ENCODE measurements at regions not wholly inside any gene's neighbourhood (a gene's known extent, or its start where the extent isn't known, plus 50 kb on each side); places are given as distances from the start of the nearest gene placed in this dataset.

DNA sequence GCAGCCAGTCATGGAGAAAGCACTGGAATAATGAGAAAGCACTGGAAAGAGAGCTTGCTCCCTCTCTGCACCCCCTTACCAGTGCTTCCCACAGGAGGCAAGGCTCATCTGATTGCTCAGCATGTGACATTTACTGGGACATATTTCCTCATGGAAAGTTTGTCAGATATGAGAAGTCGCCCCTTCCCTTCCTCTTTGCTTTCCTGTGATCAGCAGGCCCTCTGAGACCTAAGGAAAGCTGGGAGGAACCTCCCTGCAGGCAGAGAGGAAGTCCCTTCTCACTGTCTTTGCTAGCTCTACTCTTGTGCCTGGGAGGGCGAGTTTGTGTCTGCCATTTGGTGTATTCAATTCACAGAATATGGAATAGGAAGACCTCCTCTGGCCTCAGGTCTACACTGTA, 283.8 kb downstream of the ALDH8A1 start:
- Histone ChIP-seq H2AFZ (ENCODE audit: low read depth, low read length) (no peak overlapping the region), H3K27me3 (ENCODE audit: control insufficient read depth in 1 of 2, insufficient read depth in 1 of 2, low read length in 2 of 2) (no peaks in the 10 kb centered on the region), H3K9ac (ENCODE audit: low read length) (no peak overlapping the region), H3K4me2 (ENCODE audit: low read length, poor library complexity, severe bottlenecking) (no peak overlapping the region), H3K4me3 (ENCODE audit: insufficient read depth in 1 of 2, low read depth in 1 of 2, low read length in 2 of 2) (no peak overlapping the region), H2BK120ac (ENCODE audit: low read depth, low read length) (no peak overlapping the region), H2BK12ac (ENCODE audit: low read length in 2 of 2) (no peak overlapping the region), H4K91ac (ENCODE audit: low read length) (peak overlapping the region; percentile 39), H2BK15ac (ENCODE audit: low read depth, poor library complexity, severe bottlenecking) (no peak overlapping the region), H3K27ac (ENCODE audit: low read length, poor library complexity, severe bottlenecking) (no peak overlapping the region), H3K79me1 (replicated peaks; ENCODE audit: low read length, poor library complexity, severe bottlenecking) (no peaks in the 10 kb centered on the region), H3K4me1 (ENCODE audit: control insufficient read depth, insufficient read depth, low read depth, low read length) (peaks cover 5% of the 10 kb centered on the region), H3K4ac (ENCODE audit: low read depth in 1 of 2, low read length in 2 of 2) (no peak overlapping the region), H3K9me3 (ENCODE audit: control insufficient read depth, low read length) (no peaks in the 10 kb centered on the region), H4K8ac (ENCODE audit: low read length) (peak overlapping the region; percentile 12), H3K14ac (ENCODE audit: low read length in 2 of 2) (no peak overlapping the region), H2AK5ac (ENCODE audit: low read length, severe bottlenecking) (peak overlapping the region; percentile 36), H3K36me3 (ENCODE audit: control insufficient read depth in 1 of 2, insufficient read depth in 2 of 2, low read depth in 1 of 2, low read length in 2 of 2) (no peaks in the 10 kb centered on the region), H2BK5ac (ENCODE audit: low read depth, low read length, poor library complexity, severe bottlenecking) (no peak overlapping the region), H3K18ac (ENCODE audit: low read depth in 1 of 2, low read length in 2 of 2) (peak overlapping the region; percentile 14 to 25), H3K23ac (ENCODE audit: low read length in 2 of 2) (no peak overlapping the region)
- peak; percentile 20 for DNase-seq
- WGBS: 100% methylated on average over 2 of the region's 2 CpGs

DNA sequence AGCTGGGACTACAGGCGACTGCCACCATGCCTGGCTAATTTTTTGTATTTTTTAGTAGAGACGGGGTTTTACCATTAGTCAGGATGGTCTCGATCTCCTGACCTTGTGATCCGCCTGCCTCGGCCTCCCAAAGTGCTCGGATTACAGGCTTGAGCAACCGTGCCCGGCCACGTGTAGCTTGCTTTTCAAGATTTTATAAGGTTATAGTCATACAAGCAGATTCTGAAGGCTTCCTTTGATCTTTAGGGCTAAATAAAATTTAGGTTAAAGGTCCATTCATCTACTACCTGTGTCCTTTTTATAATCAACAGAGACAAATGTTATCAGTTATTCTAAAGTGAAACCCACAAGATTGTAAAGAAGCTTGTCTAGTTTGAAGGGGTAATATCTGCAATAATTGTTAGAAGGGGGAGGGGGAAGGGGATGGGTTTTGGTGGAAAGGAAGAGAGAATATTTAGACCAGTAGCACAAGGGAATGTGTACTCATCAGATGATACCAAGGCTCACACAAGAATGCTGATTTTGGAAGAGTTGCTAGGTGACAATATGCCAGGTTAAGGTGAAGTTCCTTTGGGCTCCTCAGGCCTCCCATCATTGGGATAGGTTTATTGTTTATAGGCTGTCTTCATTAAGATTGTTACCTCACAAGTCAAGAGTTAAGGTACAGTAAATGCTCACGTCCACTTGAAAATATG, 284.7 kb downstream of the ALDH8A1 start:
- Histone ChIP-seq H3K4me1 (ENCODE audit: control insufficient read depth, insufficient read depth, low read depth, low read length) (peaks cover 5% of the 10 kb centered on the region), H2BK120ac (ENCODE audit: low read depth, low read length) (no peak overlapping the region), H3K79me1 (replicated peaks; ENCODE audit: low read length, poor library complexity, severe bottlenecking) (no peaks in the 10 kb centered on the region), H2BK12ac (ENCODE audit: low read length in 2 of 2) (no peak overlapping the region), H3K14ac (ENCODE audit: low read length in 2 of 2) (no peak overlapping the region), H2AFZ (ENCODE audit: low read depth, low read length) (no peak overlapping the region), H3K23ac (ENCODE audit: low read length in 2 of 2) (no peak overlapping the region), H3K9me3 (ENCODE audit: control insufficient read depth, low read length) (no peaks in the 10 kb centered on the region), H2BK5ac (ENCODE audit: low read depth, low read length, poor library complexity, severe bottlenecking) (no peak overlapping the region), H3K9ac (ENCODE audit: low read length) (no peak overlapping the region), H3K4me3 (ENCODE audit: insufficient read depth in 1 of 2, low read depth in 1 of 2, low read length in 2 of 2) (no peak overlapping the region), H3K36me3 (ENCODE audit: control insufficient read depth in 1 of 2, insufficient read depth in 2 of 2, low read depth in 1 of 2, low read length in 2 of 2) (no peaks in the 10 kb centered on the region), H3K18ac (ENCODE audit: low read depth in 1 of 2, low read length in 2 of 2) (no peak overlapping the region), H2AK5ac (ENCODE audit: low read length, severe bottlenecking) (no peak overlapping the region), H4K91ac (ENCODE audit: low read length) (no peak overlapping the region), H2BK15ac (ENCODE audit: low read depth, poor library complexity, severe bottlenecking) (no peak overlapping the region), H3K27ac (ENCODE audit: low read length, poor library complexity, severe bottlenecking) (no peak overlapping the region), H3K27me3 (ENCODE audit: control insufficient read depth in 1 of 2, insufficient read depth in 1 of 2, low read length in 2 of 2) (no peaks in the 10 kb centered on the region), H3K4me2 (ENCODE audit: low read length, poor library complexity, severe bottlenecking) (no peak overlapping the region), H3K4ac (ENCODE audit: low read depth in 1 of 2, low read length in 2 of 2) (no peak overlapping the region), H4K8ac (ENCODE audit: low read length) (no peak overlapping the region)
- WGBS: 96% methylated on average over 8 of the region's 10 CpGs
- no peak for DNase-seq

DNA sequence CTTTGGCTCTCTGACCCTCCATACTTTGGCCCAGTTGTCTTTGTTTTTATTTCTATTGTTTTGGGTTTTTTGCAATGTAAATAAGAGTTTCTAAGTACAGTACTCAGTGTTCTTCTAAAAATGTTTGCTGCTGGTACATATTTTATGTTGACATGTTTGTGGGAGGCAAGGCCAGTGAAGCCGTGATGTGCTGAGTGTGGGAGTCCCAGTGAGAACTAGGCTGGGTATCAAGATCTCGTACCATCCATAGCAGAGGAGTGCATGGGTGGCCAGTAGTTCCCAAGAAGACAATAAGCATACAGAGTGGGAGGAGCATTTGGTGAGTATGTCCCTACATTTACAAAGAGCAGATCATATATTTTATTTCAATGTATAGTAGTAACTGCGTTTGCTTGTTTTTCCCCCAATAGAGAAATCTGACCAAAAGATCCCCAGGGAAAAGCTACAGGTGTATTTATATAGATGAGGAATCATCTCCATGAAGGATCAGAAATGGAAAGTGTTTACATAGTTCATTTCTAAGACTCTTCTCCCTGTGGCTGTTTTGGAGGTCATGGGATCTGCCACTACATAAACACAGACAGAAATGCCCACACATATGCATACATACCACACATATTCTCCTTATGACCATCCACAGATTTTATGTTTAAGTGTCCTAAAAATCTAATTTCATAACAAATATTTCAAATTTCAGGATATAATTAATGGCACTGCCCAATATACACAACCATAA, 285.9 kb downstream of the ALDH8A1 start:
- WGBS: 74% methylated on average over 2 of the region's 3 CpGs
- no peak overlapping the region for H3K9ac ChIP-seq (ENCODE audit: low read length)
- no peaks in the 10 kb centered on the region for H3K36me3 ChIP-seq (ENCODE audit: control insufficient read depth in 1 of 2, insufficient read depth in 2 of 2, low read depth in 1 of 2, low read length in 2 of 2)
- no peaks in the 10 kb centered on the region for H3K27me3 ChIP-seq (ENCODE audit: control insufficient read depth in 1 of 2, insufficient read depth in 1 of 2, low read length in 2 of 2)
- H2BK15ac ChIP-seq (ENCODE audit: low read depth, poor library complexity, severe bottlenecking): no peak overlapping the region
- no peak overlapping the region for H4K91ac ChIP-seq (ENCODE audit: low read length)
- H3K4me3 ChIP-seq (ENCODE audit: insufficient read depth in 1 of 2, low read depth in 1 of 2, low read length in 2 of 2): no peak overlapping the region
- H2AK5ac ChIP-seq (ENCODE audit: low read length, severe bottlenecking): peak overlapping the region; percentile 33
- H3K27ac ChIP-seq (ENCODE audit: low read length, poor library complexity, severe bottlenecking): no peak overlapping the region
- no peak overlapping the region for H3K4ac ChIP-seq (ENCODE audit: low read depth in 1 of 2, low read length in 2 of 2)
- H3K14ac ChIP-seq (ENCODE audit: low read length in 2 of 2): no peak overlapping the region
- H2AFZ ChIP-seq (ENCODE audit: low read depth, low read length): no peak overlapping the region
- H2BK5ac ChIP-seq (ENCODE audit: low read depth, low read length, poor library complexity, severe bottlenecking): no peak overlapping the region
- H3K79me1 ChIP-seq (replicated peaks; ENCODE audit: low read length, poor library complexity, severe bottlenecking): no peaks in the 10 kb centered on the region
- peak overlapping the region in 1 of 2 experiments; percentile 77 for H2BK12ac ChIP-seq (ENCODE audit: low read length in 2 of 2)
- H3K4me1 ChIP-seq (ENCODE audit: control insufficient read depth, insufficient read depth, low read depth, low read length): peaks cover 5% of the 10 kb centered on the region
- no peak overlapping the region for H3K4me2 ChIP-seq (ENCODE audit: low read length, poor library complexity, severe bottlenecking)
- no peak overlapping the region for H3K23ac ChIP-seq (ENCODE audit: low read length in 2 of 2)
- no peak overlapping the region for H4K8ac ChIP-seq (ENCODE audit: low read length)
- peak; percentile 40 for DNase-seq
- H3K18ac ChIP-seq (ENCODE audit: low read depth in 1 of 2, low read length in 2 of 2): no peak overlapping the region
- no peak overlapping the region for H2BK120ac ChIP-seq (ENCODE audit: low read depth, low read length)
- H3K9me3 ChIP-seq (ENCODE audit: control insufficient read depth, low read length): no peaks in the 10 kb centered on the region

- H2BK5ac ChIP-seq (ENCODE audit: low read depth, low read length, poor library complexity, severe bottlenecking): no peak overlapping the region
- no peaks in the 10 kb centered on the region for H3K79me1 ChIP-seq (replicated peaks; ENCODE audit: low read length, poor library complexity, severe bottlenecking)
- H2BK15ac ChIP-seq (ENCODE audit: low read depth, poor library complexity, severe bottlenecking): no peak overlapping the region
- H2AK5ac ChIP-seq (ENCODE audit: low read length, severe bottlenecking): peak overlapping the region; percentile 5
- no peak overlapping the region for H3K4me2 ChIP-seq (ENCODE audit: low read length, poor library complexity, severe bottlenecking)
- 90% methylated on average over 4 of the region's 4 CpGs for WGBS
- H4K8ac ChIP-seq (ENCODE audit: low read length): no peak overlapping the region
- peak overlapping the region in 1 of 2 experiments; percentile 35 for H3K4ac ChIP-seq (ENCODE audit: low read depth in 1 of 2, low read length in 2 of 2)
- no peaks in the 10 kb centered on the region for H3K9me3 ChIP-seq (ENCODE audit: control insufficient read depth, low read length)
- H4K91ac ChIP-seq (ENCODE audit: low read length): no peak overlapping the region
- H3K36me3 ChIP-seq (ENCODE audit: control insufficient read depth in 1 of 2, insufficient read depth in 2 of 2, low read depth in 1 of 2, low read length in 2 of 2): no peaks in the 10 kb centered on the region
- no peak overlapping the region for H3K23ac ChIP-seq (ENCODE audit: low read length in 2 of 2)
- H3K27ac ChIP-seq (ENCODE audit: low read length, poor library complexity, severe bottlenecking): no peak overlapping the region
- H3K27me3 ChIP-seq (ENCODE audit: control insufficient read depth in 1 of 2, insufficient read depth in 1 of 2, low read length in 2 of 2): no peaks in the 10 kb centered on the region
- H3K9ac ChIP-seq (ENCODE audit: low read length): no peak overlapping the region
- no peak overlapping the region for H2BK120ac ChIP-seq (ENCODE audit: low read depth, low read length)
- no peak overlapping the region for H3K4me3 ChIP-seq (ENCODE audit: insufficient read depth in 1 of 2, low read depth in 1 of 2, low read length in 2 of 2)
- H2AFZ ChIP-seq (ENCODE audit: low read depth, low read length): no peak overlapping the region
- peaks cover 5% of the 10 kb centered on the region for H3K4me1 ChIP-seq (ENCODE audit: control insufficient read depth, insufficient read depth, low read depth, low read length)
- no peak overlapping the region for H3K14ac ChIP-seq (ENCODE audit: low read length in 2 of 2)
- DNase-seq: no peak
- H3K18ac ChIP-seq (ENCODE audit: low read depth in 1 of 2, low read length in 2 of 2): no peak overlapping the region
- peak overlapping the region in 1 of 2 experiments; percentile 77 for H2BK12ac ChIP-seq (ENCODE audit: low read length in 2 of 2)
Observed at GRCh38 chr6:134663356-134663755, 286.5 kb downstream of the ALDH8A1 start.

All from mesenchymal stem cell (in vitro differentiated cells and primary cell).